ENCODE measurements at regions not wholly inside any gene's neighbourhood (a gene's known extent, or its start where the extent isn't known, plus 50 kb on each side); places are given as distances from the start of the nearest gene placed in this dataset.

DNA sequence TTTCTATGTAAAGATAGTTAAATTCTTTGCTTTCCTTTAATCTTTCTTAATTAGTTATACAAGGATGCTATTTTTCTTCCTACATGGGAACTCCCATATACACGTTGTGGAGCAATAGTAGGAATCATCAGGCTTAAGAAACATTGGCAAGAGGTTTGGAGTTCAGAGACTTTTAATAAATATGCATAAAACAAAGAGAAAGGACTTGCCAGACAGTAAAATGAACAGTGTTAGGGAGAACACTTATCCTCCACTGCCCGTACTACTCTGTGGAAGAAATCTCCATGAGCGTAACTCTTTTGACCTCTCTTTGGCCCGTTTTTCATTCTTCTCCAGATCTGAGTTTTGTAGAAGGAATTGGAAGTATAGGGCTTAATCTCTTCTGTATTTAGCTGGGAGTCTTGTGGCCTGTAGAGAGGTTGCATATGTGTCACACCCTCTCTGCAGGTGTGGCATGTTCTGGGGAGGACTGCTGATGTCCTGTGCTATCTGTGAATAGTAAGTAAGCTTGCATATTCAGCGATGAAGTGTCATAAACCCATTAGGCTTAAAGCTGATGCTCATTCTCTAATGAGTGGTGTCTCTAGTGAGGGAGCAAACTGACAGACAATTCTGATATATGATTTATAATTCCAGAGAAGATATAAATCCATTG is 455.4 kb upstream of the FAR2 start:
- TF ChIP-seq, protein P1, sequence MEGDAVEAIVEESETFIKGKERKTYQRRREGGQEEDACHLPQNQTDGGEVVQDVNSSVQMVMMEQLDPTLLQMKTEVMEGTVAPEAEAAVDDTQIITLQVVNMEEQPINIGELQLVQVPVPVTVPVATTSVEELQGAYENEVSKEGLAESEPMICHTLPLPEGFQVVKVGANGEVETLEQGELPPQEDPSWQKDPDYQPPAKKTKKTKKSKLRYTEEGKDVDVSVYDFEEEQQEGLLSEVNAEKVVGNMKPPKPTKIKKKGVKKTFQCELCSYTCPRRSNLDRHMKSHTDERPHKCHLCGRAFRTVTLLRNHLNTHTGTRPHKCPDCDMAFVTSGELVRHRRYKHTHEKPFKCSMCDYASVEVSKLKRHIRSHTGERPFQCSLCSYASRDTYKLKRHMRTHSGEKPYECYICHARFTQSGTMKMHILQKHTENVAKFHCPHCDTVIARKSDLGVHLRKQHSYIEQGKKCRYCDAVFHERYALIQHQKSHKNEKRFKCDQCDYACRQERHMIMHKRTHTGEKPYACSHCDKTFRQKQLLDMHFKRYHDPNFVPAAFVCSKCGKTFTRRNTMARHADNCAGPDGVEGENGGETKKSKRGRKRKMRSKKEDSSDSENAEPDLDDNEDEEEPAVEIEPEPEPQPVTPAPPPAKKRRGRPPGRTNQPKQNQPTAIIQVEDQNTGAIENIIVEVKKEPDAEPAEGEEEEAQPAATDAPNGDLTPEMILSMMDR (IDR thresholded peaks at IDR 0.05; ENCODE audit: unreplicated experiment in 3 of 3): no peak
- Mint-ChIP-seq H3K36me3 (ENCODE audit: low read depth) (no peaks in the 10 kb centered on the region), H3K27me3 (ENCODE audit: low read depth) (peaks cover 3% of the 10 kb centered on the region), H3K4me1 (no peaks in the 10 kb centered on the region), H3K4me3 (no peak overlapping the region), H3K9me3 (peaks cover 2% of the 10 kb centered on the region), H3K27ac (no peak overlapping the region)

DNA sequence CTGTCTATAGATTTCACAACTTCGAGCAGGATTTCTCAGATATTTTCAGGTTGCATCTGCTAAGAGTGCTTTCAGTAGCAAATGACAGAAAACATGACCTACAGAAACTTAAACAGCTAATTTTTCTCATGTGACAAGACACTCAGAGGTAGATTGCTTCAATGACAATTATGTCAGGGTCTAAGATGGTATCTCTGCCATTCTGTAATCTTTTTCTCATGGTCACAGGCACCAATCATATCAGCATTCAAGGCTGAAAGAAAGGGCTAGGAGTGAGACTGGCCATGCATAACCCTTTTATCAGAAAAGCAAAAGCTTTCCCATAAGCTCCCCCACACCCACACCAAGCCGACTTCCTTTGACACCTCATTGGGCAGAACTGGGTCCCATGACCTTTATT is 450.5 kb upstream of the FAR2 start:
- Mint-ChIP-seq H3K9me3 (peaks cover 5% of the 10 kb centered on the region), H3K4me3 (no peak overlapping the region), H3K4me1 (no peaks in the 10 kb centered on the region), H3K36me3 (ENCODE audit: low read depth) (no peaks in the 10 kb centered on the region), H3K27me3 (ENCODE audit: low read depth) (no peaks in the 10 kb centered on the region), H3K27ac (no peak overlapping the region)
- TF ChIP-seq, protein P1 (IDR thresholded peaks at IDR 0.05; ENCODE audit: unreplicated experiment in 3 of 3): no peak

DNA sequence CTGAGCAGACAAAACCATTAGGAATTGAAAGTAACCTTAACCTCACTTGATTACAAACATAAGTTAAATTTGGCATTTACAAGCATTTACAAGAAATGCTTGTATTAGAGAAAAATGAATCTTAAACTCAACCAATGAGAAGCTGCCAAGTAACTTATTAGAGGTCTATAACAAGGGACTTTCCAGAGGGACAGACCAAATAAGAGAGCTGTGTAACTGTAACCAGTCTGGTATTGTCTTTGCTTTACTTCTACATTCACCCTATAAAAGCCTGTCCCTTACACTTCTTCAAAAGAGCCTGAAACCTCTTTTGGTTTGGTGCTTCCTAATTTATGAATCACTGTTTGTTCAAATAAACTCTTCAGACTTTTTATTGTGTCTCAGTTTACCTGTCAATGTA is 450.0 kb upstream of the FAR2 start:
- TF ChIP-seq, protein P1 (IDR thresholded peaks at IDR 0.05; ENCODE audit: unreplicated experiment in 3 of 3): no peak
- Mint-ChIP-seq H3K27me3 (ENCODE audit: low read depth) (no peaks in the 10 kb centered on the region), H3K36me3 (ENCODE audit: low read depth) (no peaks in the 10 kb centered on the region), H3K27ac (no peak overlapping the region), H3K9me3 (peaks cover 5% of the 10 kb centered on the region), H3K4me1 (no peaks in the 10 kb centered on the region), H3K4me3 (no peak overlapping the region)

DNA sequence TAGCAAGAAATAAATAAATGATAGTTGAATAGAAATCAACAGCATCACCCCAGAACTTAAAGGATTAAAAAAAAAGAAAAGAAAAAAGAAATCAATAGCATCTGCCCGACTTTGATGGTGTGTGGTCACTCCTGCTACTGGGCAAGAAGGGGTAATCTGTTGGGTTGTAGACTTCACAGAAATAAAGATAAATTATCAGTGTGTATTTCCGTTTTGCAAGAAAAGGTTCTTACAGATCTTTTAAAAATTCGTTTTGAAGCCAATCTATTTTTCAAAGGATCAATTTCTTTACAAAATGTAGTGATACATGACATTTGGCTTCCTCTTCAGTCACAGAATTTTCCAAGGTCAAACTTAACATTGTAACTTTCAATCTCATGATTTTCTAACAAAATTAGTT is 448.9 kb upstream of the FAR2 start:
- H3K36me3 Mint-ChIP-seq (ENCODE audit: low read depth): no peaks in the 10 kb centered on the region
- H3K4me1 Mint-ChIP-seq: no peaks in the 10 kb centered on the region

DNA sequence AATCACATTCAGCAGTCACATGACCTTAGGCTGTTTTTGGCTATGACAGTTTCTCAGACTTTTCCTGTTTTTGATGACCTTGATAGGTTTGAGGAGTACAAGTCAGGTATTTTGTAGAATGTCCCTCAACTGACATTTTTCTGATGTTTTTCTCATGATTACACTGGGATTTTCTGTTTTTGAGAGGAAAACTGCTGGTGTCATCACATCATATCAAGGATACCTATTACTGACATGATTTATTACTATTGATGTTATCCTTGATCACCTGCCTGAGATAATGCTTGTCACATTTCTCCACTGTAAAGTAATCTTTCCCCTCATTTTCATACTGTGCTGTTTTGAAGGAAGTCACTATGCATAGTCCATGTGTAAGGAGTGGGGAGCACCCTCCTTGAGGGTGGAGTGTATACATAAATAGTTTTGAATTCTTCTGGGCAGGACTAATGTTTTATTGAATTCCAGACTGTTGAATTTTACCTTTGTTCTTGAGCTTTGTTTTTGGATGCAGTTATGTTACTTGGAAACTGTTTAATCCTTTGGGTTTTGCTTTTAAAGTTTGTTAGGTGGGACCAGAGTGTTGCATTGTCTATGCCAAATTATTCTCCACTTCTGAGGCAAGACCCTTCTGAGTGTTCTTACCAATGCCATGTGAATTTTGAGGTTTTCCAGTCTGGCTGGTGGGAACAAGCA is 444.5 kb upstream of the FAR2 start:
- TF ChIP-seq, protein P1 (IDR thresholded peaks at IDR 0.05; ENCODE audit: unreplicated experiment in 3 of 3): no peak
- Mint-ChIP-seq H3K4me3 (no peak overlapping the region), H3K4me1 (no peaks in the 10 kb centered on the region), H3K27me3 (ENCODE audit: low read depth) (no peaks in the 10 kb centered on the region), H3K36me3 (ENCODE audit: low read depth) (no peaks in the 10 kb centered on the region), H3K27ac (no peak overlapping the region), H3K9me3 (peaks cover 14% of the 10 kb centered on the region)

More for the DNA sequence above, 448.9 kb upstream of the FAR2 start:
- H3K4me3 Mint-ChIP-seq: no peak overlapping the region
- H3K27me3 Mint-ChIP-seq (ENCODE audit: low read depth): no peaks in the 10 kb centered on the region
- H3K9me3 Mint-ChIP-seq: peaks cover 13% of the 10 kb centered on the region
- H3K27ac Mint-ChIP-seq: no peak overlapping the region
- TF ChIP-seq, protein P1 (IDR thresholded peaks at IDR 0.05; ENCODE audit: unreplicated experiment in 3 of 3): no peak

DNA sequence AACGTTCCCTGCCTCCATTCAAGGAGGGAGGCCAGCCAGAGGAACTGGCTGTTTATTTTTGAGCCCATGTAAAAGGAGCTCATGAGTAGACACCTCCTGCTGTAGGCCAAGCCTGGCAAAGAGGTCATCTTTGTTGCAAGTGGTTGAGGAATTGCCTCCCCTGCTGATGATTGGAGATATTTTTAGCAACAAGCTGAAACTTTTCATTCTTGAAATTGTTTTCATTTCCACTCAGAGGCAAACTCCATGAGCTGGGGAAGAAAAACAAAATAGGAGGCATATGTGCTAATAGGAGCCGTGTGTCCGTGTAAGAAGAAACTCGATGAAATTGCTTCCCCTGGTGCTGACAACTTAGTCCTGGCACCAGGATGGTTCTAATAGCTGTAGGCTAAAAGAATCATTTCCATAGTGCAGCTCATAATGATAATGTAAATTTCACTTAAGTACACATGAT is 440.1 kb upstream of the FAR2 start:
- Mint-ChIP-seq H3K9me3 (peaks cover 11% of the 10 kb centered on the region), H3K36me3 (ENCODE audit: low read depth) (no peaks in the 10 kb centered on the region), H3K4me3 (no peak overlapping the region), H3K27ac (no peak overlapping the region), H3K27me3 (ENCODE audit: low read depth) (no peaks in the 10 kb centered on the region), H3K4me1 (no peaks in the 10 kb centered on the region)
- TF ChIP-seq, protein P1 (IDR thresholded peaks at IDR 0.05; ENCODE audit: unreplicated experiment in 3 of 3): no peak

Measured in nephron (organoid).